Esophagus squamous epithelium (tissue), 5 donors: ENCODE measurements at regions not wholly inside any gene's neighbourhood (a gene's known extent, or its start where the extent isn't known, plus 50 kb on each side); places are given as distances from the start of the nearest gene placed in this dataset.
"Not testable (repeated sequence)": the region's sequence is repeated elsewhere in the genome, so short reads cannot be mapped to it uniquely, and the experiment has no call there.

Source experiments
- DNase-seq: peaks from one replicate; lab custom pipeline; 2025; lab: John Stamatoyannopoulos, UW
- H3K27ac ChIP-seq, 4 donors: fragments of 200-600 bp; sonication (generic); one replicate each; pipeline ENCODE4 v1.5.1; 2016 to 2019; ENCODE audit warnings: mild to moderate bottlenecking in 1 of 4
- H3K27me3 ChIP-seq, 4 donors: fragments of 200-600 bp; sonication (generic); 1 replicate in 3 of 4; 2 replicates in 1 of 4; pipeline versions ENCODE4 v1.5.1 to v1.6.0; 2017 to 2021; ENCODE audit warnings: antibody characterized with exemption in 1 of 4
- H3K36me3 ChIP-seq, 3 donors: fragments of 200-600 bp; sonication (generic); one replicate each; pipeline ENCODE4 v1.5.1; 2016 to 2019
- H3K4me1 ChIP-seq, 3 donors: fragments of 200-600 bp; sonication (generic); one replicate each; pipeline ENCODE4 v1.5.1; 2017 to 2019
- H3K4me3 ChIP-seq, 4 donors: fragments of 200-600 bp; sonication (generic); 1 replicate in 3 of 4; 2 replicates in 1 of 4; pipeline ENCODE4 v1.5.1; 2016 to 2019; ENCODE audit warnings: mild to moderate bottlenecking in 2 of 4, moderate library complexity in 1 of 4
- H3K9me3 ChIP-seq, 3 donors: fragments of 200-600 bp; sonication (generic); one replicate each; pipeline ENCODE4 v1.5.1; 2016 to 2019
- POLR2A ChIP-seq, 4 donors: fragments of 450-650 bp; IDR thresholded peaks; one replicate each; pipeline ENCODE4 v1.6.1; 2017; ENCODE audit warnings: antibody characterized with exemption in 4 of 4, mild to moderate bottlenecking in 4 of 4, moderate library complexity in 3 of 4
- WGBS, 2 donors: methylation state at CpG; one replicate each; pipeline ENCODE4 v1.1.5; 2018; 5-methylcytosine and 5-hydroxymethylcytosine counted together
- intact Hi-C: fragments of 100-400 bp; cut with DNase I; formaldehyde crosslinking; loops from one replicate; pipeline ENCODE4 v1.15.0; 2022
- TF ChIP-seq, protein P1 (sequence below), 6 experiments: fragments of 450-650 bp in 4 of 6; fragments of 200-600 bp in 2 of 6; sonication (generic) in 2 of 6; IDR thresholded peaks; one replicate each; pipeline ENCODE4 v1.5.1; 2016 to 2019; ENCODE audit warnings: antibody characterized with exemption in 6 of 6, mild to moderate bottlenecking in 4 of 6, moderate library complexity in 4 of 6
- donor health status: DM: yes; HTN: yes; CAD: no.

DNA sequence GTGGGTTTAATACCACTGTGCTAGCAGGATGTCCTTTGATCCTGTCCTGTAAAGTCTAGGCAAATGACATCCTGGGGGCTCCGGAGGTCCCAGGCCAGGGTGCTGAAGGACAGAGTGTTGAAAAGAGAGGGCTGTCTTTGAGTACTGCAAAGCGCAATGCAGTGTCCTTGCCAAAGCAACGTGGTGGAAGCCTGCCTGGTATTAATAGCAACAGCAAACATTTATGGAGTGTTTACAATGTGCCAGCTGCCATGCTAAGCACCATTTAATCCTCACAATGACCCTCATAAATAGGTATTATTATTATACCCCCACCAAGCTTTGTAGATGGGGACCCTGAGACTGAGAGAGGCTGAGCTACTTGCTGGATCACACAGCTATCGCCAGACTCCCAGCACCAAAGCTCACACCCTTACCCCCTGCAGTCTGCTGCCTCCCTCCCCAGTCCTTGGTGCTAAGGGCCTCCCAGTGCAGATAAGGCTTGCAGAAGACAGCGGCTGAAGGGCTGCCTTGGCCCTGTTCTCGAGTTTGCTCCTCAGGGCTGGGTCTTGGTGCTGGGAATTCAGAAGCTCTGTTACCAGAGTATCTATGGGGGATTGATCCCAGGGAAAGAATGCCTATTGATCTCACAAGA, 427.7 kb downstream of the FUT8 start:
- H3K4me3 ChIP-seq = no peak overlapping the region
- no peaks in the 10 kb centered on the region for H3K4me1 ChIP-seq
- no peak overlapping the region for H3K27ac ChIP-seq
- intact Hi-C loops = no loop called here
- no peak for DNase-seq
- TF ChIP-seq, protein P1, sequence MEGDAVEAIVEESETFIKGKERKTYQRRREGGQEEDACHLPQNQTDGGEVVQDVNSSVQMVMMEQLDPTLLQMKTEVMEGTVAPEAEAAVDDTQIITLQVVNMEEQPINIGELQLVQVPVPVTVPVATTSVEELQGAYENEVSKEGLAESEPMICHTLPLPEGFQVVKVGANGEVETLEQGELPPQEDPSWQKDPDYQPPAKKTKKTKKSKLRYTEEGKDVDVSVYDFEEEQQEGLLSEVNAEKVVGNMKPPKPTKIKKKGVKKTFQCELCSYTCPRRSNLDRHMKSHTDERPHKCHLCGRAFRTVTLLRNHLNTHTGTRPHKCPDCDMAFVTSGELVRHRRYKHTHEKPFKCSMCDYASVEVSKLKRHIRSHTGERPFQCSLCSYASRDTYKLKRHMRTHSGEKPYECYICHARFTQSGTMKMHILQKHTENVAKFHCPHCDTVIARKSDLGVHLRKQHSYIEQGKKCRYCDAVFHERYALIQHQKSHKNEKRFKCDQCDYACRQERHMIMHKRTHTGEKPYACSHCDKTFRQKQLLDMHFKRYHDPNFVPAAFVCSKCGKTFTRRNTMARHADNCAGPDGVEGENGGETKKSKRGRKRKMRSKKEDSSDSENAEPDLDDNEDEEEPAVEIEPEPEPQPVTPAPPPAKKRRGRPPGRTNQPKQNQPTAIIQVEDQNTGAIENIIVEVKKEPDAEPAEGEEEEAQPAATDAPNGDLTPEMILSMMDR (IDR thresholded peaks at IDR 0.05) = no peak
- TF ChIP-seq POLR2A (IDR thresholded peaks at IDR 0.05) = no peak
- no peaks in the 10 kb centered on the region for H3K36me3 ChIP-seq
- H3K9me3 ChIP-seq = no peaks in the 10 kb centered on the region
- 74 to 83% methylated on average over 3 to 4 of the region's 6 CpGs for whole genome bisulfite sequencing, 2 donors
- H3K27me3 ChIP-seq = no peaks in the 10 kb centered on the region

DNA sequence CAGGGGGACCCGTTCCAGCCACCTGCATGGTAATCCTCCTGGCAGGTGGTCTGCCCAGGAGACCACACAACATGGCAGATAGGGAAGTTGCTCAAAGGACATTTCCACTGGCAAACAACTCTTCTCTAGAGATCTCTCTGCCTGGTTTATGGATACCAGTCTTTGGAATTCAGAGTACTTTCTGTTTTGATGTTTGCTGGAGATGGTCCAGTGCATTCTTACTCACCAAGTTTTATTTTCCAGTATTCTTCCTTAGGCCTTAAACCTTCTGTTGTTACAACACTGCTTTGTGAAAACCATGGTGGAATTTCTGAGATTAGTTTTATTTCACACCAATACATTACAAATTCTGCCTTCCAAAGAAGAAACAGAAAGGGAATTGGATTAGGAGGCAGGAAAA, 428.3 kb downstream of the FUT8 start:
- no peaks in the 10 kb centered on the region for H3K4me1 ChIP-seq
- intact Hi-C loops = no loop called here
- no peak overlapping the region for H3K27ac ChIP-seq
- WGBS, 2 donors = 83% methylated on average over 1 of the region's 1 CpG; no CpG with 5 or more reads in 1 of the 2 donors
- no peaks in the 10 kb centered on the region for H3K27me3 ChIP-seq
- H3K9me3 ChIP-seq = no peaks in the 10 kb centered on the region
- TF ChIP-seq POLR2A (IDR thresholded peaks at IDR 0.05) = no peak
- TF ChIP-seq, protein P1 (IDR thresholded peaks at IDR 0.05) = no peak
- H3K4me3 ChIP-seq = no peak overlapping the region
- DNase-seq = no peak
- H3K36me3 ChIP-seq = no peaks in the 10 kb centered on the region

DNA sequence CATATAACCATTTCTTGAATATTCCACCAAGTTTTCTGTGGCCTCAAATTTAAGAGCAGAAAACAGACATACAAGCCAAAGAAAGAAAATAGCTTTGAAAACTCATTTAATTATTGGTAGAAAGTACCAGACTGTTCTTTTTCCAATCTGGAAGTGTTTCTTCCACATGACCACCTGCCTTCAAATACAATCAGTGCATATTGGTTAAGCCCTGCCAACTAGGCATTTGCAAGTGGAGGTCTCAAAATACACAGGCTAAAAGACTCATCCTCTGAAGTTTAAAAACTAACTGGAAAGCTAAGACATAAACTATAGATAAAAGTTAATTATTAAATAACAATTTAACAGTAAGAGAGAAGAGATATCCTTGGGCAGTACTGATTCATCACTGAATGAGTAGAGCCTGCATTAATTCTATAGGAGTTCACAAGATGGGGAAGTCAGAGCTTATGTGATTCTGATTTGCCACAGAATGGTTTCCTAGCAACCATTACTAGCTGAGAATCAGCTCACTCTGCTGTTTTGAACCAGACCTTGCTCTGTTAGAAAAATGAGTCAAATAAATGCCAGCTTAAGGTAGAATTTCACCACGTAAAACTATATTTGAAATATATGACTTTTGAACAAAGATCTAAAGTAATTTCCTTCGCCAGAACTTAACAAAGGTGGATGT, 433.8 kb downstream of the FUT8 start:
- Histone ChIP-seq H3K27ac (no peak overlapping the region), H3K36me3 (no peaks in the 10 kb centered on the region)
- intact Hi-C loops = no loop called here

DNA sequence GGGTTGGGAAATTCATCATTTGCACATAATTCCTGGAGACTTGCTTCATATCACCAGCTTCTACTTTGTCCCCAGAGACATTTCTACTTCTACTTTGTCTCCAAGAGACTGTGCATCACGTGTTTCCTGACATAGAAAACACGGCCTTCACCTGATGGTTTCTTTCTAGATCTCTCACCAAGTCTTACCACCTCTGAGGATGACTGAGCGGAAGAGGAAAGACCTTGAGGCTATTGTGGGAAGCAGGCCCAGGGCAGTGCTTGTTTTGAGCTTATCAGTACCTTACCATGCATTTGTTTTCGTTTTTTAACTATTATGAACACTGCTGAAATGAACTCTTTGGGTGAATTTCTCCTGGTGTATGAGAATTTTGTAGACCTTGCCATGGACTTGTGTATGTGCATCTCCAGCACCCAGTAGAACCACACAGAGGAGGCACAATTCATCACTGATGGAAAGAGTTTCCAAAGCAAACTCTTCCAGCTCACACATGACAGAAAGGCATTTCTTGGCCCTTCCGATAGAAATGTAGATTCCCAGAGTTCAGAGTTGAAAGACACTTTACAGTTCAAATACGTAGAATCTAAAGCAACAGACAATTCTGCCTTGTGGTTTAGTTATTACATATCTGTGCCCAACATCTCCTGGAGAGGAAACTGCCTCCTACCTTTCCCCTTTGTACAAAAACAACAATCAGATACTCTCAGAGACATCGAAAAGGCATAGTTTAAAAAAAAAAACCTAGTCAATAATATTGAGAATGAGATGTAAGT, 434.7 kb downstream of the FUT8 start:
- Histone ChIP-seq H3K36me3 (no peaks in the 10 kb centered on the region), H3K27ac (no peak overlapping the region), H3K4me1 (no peaks in the 10 kb centered on the region), H3K9me3 (no peaks in the 10 kb centered on the region), H3K4me3 (no peak overlapping the region), H3K27me3 (no peaks in the 10 kb centered on the region)
- intact Hi-C loops = no loop called here
- no peak for DNase-seq
- WGBS, 2 donors = 56 to 59% methylated on average over 7 of the region's 7 CpGs
- TF ChIP-seq, protein P1 (IDR thresholded peaks at IDR 0.05) = no peak

More for the DNA sequence above, 433.8 kb downstream of the FUT8 start:
- 72 to 84% methylated on average over 2 of the region's 2 CpGs for WGBS, 2 donors
- H3K4me1 ChIP-seq = no peaks in the 10 kb centered on the region
- TF ChIP-seq, protein P1 (IDR thresholded peaks at IDR 0.05) = no peak
- no peak for TF ChIP-seq POLR2A (IDR thresholded peaks at IDR 0.05)
- H3K9me3 ChIP-seq = no peaks in the 10 kb centered on the region
- no peaks in the 10 kb centered on the region for H3K27me3 ChIP-seq
- no peak overlapping the region for H3K4me3 ChIP-seq
- DNase-seq = no peak

DNA sequence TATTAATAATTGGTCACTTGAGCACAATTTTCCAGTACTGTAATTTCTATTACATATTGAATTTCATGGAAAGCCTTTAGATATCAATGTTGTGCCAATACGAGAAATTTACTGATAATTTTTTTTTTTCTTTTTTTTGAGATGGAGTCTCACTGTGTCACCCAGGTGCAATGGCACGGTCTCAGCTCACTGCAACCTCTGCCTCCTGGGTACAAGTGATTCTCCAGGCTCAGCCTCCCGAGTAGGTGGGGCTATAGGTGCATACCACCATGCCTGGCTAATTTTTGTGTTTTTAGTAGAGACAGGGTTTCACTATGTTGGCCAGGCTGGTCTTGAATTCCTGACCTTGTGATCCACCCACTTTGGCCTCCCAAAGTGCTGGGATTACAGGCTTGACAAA, 435.4 kb downstream of the FUT8 start:
- H3K27ac ChIP-seq, H3K4me1 ChIP-seq, H3K9me3 ChIP-seq, H3K36me3 ChIP-seq, DNase-seq, intact Hi-C loops, H3K27me3 ChIP-seq, H3K4me3 ChIP-seq: not testable (repeated sequence)
- 70 to 83% methylated on average over 3 of the region's 3 CpGs for WGBS, 2 donors
